Esophagus squamous epithelium (tissue), 5 donors: ENCODE measurements at regions not wholly inside any gene's neighbourhood (a gene's known extent, or its start where the extent isn't known, plus 50 kb on each side); places are given as distances from the start of the nearest gene placed in this dataset.
A peak's percentile ranks its signal among the peaks of the same experiment; 100 is the strongest.
"Not testable (repeated sequence)": the region's sequence is repeated elsewhere in the genome, so short reads cannot be mapped to it uniquely, and the experiment has no call there.

Experiments
- DNase-seq: peaks from one replicate; lab custom pipeline; 2025; lab: John Stamatoyannopoulos, UW
- H3K27ac ChIP-seq, 4 donors: fragments of 200-600 bp; sonication (generic); one replicate each; pipeline ENCODE4 v1.5.1; 2016 to 2019; ENCODE audit warnings: mild to moderate bottlenecking in 1 of 4
- H3K27me3 ChIP-seq, 4 donors: fragments of 200-600 bp; sonication (generic); 1 replicate in 3 of 4; 2 replicates in 1 of 4; pipeline versions ENCODE4 v1.5.1 to v1.6.0; 2017 to 2021; ENCODE audit warnings: antibody characterized with exemption in 1 of 4
- H3K36me3 ChIP-seq, 3 donors: fragments of 200-600 bp; sonication (generic); one replicate each; pipeline ENCODE4 v1.5.1; 2016 to 2019
- H3K4me1 ChIP-seq, 3 donors: fragments of 200-600 bp; sonication (generic); one replicate each; pipeline ENCODE4 v1.5.1; 2017 to 2019
- H3K4me3 ChIP-seq, 4 donors: fragments of 200-600 bp; sonication (generic); 1 replicate in 3 of 4; 2 replicates in 1 of 4; pipeline ENCODE4 v1.5.1; 2016 to 2019; ENCODE audit warnings: mild to moderate bottlenecking in 2 of 4, moderate library complexity in 1 of 4
- H3K9me3 ChIP-seq, 3 donors: fragments of 200-600 bp; sonication (generic); one replicate each; pipeline ENCODE4 v1.5.1; 2016 to 2019
- CTCF ChIP-seq, 6 experiments: fragments of 450-650 bp in 4 of 6; fragments of 200-600 bp in 2 of 6; sonication (generic) in 2 of 6; IDR thresholded peaks; one replicate each; pipeline ENCODE4 v1.5.1; 2016 to 2019; ENCODE audit warnings: antibody characterized with exemption in 6 of 6, mild to moderate bottlenecking in 4 of 6, moderate library complexity in 4 of 6
- POLR2A ChIP-seq, 4 donors: fragments of 450-650 bp; IDR thresholded peaks; one replicate each; pipeline ENCODE4 v1.6.1; 2017; ENCODE audit warnings: antibody characterized with exemption in 4 of 4, mild to moderate bottlenecking in 4 of 4, moderate library complexity in 3 of 4
- WGBS, 2 donors: methylation state at CpG; one replicate each; pipeline ENCODE4 v1.1.5; 2018; 5-methylcytosine and 5-hydroxymethylcytosine counted together
- intact Hi-C: fragments of 100-400 bp; cut with DNase I; formaldehyde crosslinking; loops from one replicate; pipeline ENCODE4 v1.15.0; 2022
- donor health status: DM: yes; HTN: yes; CAD: no.

GRCh38 chr7:39758234-39758970 lies 135.0 kb downstream of the RALA start:
- intact Hi-C loops, result no loop called here
- Histone ChIP-seq H3K27ac (peak overlapping the region in 3 of 4 donors; percentile 54 to 72 (median 62)), H3K4me3 (no peak overlapping the region), H3K27me3 (no peaks in the 10 kb centered on the region), H3K4me1 (peaks cover 26 to 86% (median 27%) of the 10 kb centered on the region in 3 donors), H3K36me3 (peaks cover 0 to 6% (median 0%) of the 10 kb centered on the region in 3 donors), H3K9me3 (no peaks in the 10 kb centered on the region)
- TF ChIP-seq POLR2A (IDR thresholded peaks at IDR 0.05), result no peak
- no peak for TF ChIP-seq CTCF (IDR thresholded peaks at IDR 0.05)
- WGBS, 2 donors, result 56 to 58% methylated on average over 10 of the region's 10 CpGs
- no peak for DNase-seq

GRCh38 chr7:39761449-39761848 lies 138.1 kb downstream of the RALA start:
- 31 to 44% methylated on average over 5 to 6 of the region's 6 CpGs for WGBS, 2 donors
- Histone ChIP-seq H3K9me3 (no peaks in the 10 kb centered on the region), H3K36me3 (peaks cover 0 to 6% (median 0%) of the 10 kb centered on the region in 3 donors), H3K27ac (peak overlapping the region in 2 of 4 donors; percentile 70 to 72), H3K4me3 (no peak overlapping the region), H3K27me3 (no peaks in the 10 kb centered on the region), H3K4me1 (peaks cover 21 to 97% (median 22%) of the 10 kb centered on the region in 3 donors)
- no peak for TF ChIP-seq POLR2A (IDR thresholded peaks at IDR 0.05)
- TF ChIP-seq CTCF (IDR thresholded peaks at IDR 0.05), result no peak
- intact Hi-C loops, result no loop called here
- DNase-seq, result no peak

- peaks cover 16 to 87% (median 21%) of the 10 kb centered on the region in 3 donors for H3K4me1 ChIP-seq
- H3K27me3 ChIP-seq, intact Hi-C loops, DNase-seq, H3K4me3 ChIP-seq, H3K9me3 ChIP-seq: not testable (repeated sequence)
- WGBS, 2 donors, result 55 to 74% methylated on average over 5 of the region's 5 CpGs
- H3K36me3 ChIP-seq, result peaks cover 0 to 12% (median 0%) of the 10 kb centered on the region in 3 donors
- peak overlapping the region in 2 of 4 donors; percentile 17 to 33 for H3K27ac ChIP-seq
Measured at GRCh38 chr7:39762466-39762865, 139.1 kb downstream of the RALA start.

- intact Hi-C loops, H3K27me3 ChIP-seq, DNase-seq, H3K9me3 ChIP-seq, H3K4me3 ChIP-seq: not testable (repeated sequence)
- peaks cover 0 to 16% (median 0%) of the 10 kb centered on the region in 3 donors for H3K36me3 ChIP-seq
- H3K4me1 ChIP-seq, result peaks cover 12 to 83% (median 16%) of the 10 kb centered on the region in 3 donors
- 62 to 81% methylated on average over 2 to 5 of the region's 5 CpGs for WGBS, 2 donors
- H3K27ac ChIP-seq, result peak overlapping the region in 1 of 4 donors; percentile 17
Measured at GRCh38 chr7:39762881-39763280, 139.5 kb downstream of the RALA start.

GRCh38 chr7:39765833-39766232 lies 142.5 kb downstream of the RALA start:
- H3K27me3 ChIP-seq, H3K9me3 ChIP-seq, H3K27ac ChIP-seq, DNase-seq, intact Hi-C loops, H3K4me3 ChIP-seq: not testable (repeated sequence)
- WGBS, 2 donors, result 79 to 85% methylated on average over 4 of the region's 4 CpGs
- H3K36me3 ChIP-seq, result peaks cover 0 to 31% (median 0%) of the 10 kb centered on the region in 3 donors
- peaks cover 6 to 53% (median 11%) of the 10 kb centered on the region in 3 donors for H3K4me1 ChIP-seq

- H3K9me3 ChIP-seq, DNase-seq, H3K4me3 ChIP-seq, H3K27me3 ChIP-seq, H3K27ac ChIP-seq, intact Hi-C loops: not testable (repeated sequence)
- Histone ChIP-seq H3K36me3 (peaks cover 0 to 55% (median 5%) of the 10 kb centered on the region in 3 donors), H3K4me1 (peaks cover 0 to 27% (median 3%) of the 10 kb centered on the region in 3 donors)
- 82 to 85% methylated on average over 4 of the region's 4 CpGs for WGBS, 2 donors
Measured at GRCh38 chr7:39768439-39768838, 145.1 kb downstream of the RALA start.

- H3K27ac ChIP-seq, H3K27me3 ChIP-seq, H3K4me1 ChIP-seq, H3K9me3 ChIP-seq, intact Hi-C loops, H3K4me3 ChIP-seq, DNase-seq: not testable (repeated sequence)
- peaks cover 0 to 58% (median 5%) of the 10 kb centered on the region in 3 donors for H3K36me3 ChIP-seq
- 88 to 91% methylated on average over 9 of the region's 9 CpGs for WGBS, 2 donors
Measured at GRCh38 chr7:39774341-39774851, 151.0 kb downstream of the RALA start.

GRCh38 chr7:39781557-39781956 lies 158.2 kb downstream of the RALA start:
- WGBS, 2 donors, result no CpG with 5 or more reads among the region's 4 CpGs
- H3K27ac ChIP-seq, DNase-seq, intact Hi-C loops, H3K4me3 ChIP-seq, H3K9me3 ChIP-seq, H3K27me3 ChIP-seq, H3K4me1 ChIP-seq: not testable (repeated sequence)
- peaks cover 0 to 73% (median 5%) of the 10 kb centered on the region in 3 donors for H3K36me3 ChIP-seq

- H3K27ac ChIP-seq, H3K9me3 ChIP-seq, H3K4me3 ChIP-seq, H3K4me1 ChIP-seq, intact Hi-C loops, DNase-seq, H3K27me3 ChIP-seq: not testable (repeated sequence)
- peaks cover 0 to 60% (median 2%) of the 10 kb centered on the region in 3 donors for H3K36me3 ChIP-seq
- WGBS, 2 donors, result 85 to 88% methylated on average over 3 of the region's 3 CpGs
Measured at GRCh38 chr7:39786440-39786839, 163.1 kb downstream of the RALA start.

GRCh38 chr7:39791035-39791434 lies 159.0 kb upstream of the CDK13 start:
- H3K9me3 ChIP-seq, H3K27me3 ChIP-seq, H3K4me1 ChIP-seq, intact Hi-C loops, DNase-seq, H3K4me3 ChIP-seq, H3K27ac ChIP-seq: not testable (repeated sequence)
- 81% methylated on average over 4 of the region's 4 CpGs; no CpG with 5 or more reads in 1 of the 2 donors for WGBS, 2 donors
- peaks cover 0 to 56% (median 5%) of the 10 kb centered on the region in 3 donors for H3K36me3 ChIP-seq

- H3K4me3 ChIP-seq, DNase-seq, H3K4me1 ChIP-seq, H3K27me3 ChIP-seq, H3K27ac ChIP-seq, intact Hi-C loops, H3K9me3 ChIP-seq: not testable (repeated sequence)
- peaks cover 0 to 56% (median 5%) of the 10 kb centered on the region in 3 donors for H3K36me3 ChIP-seq
- 90 to 91% methylated on average over 10 to 15 of the region's 16 CpGs for WGBS, 2 donors
Measured at GRCh38 chr7:39791911-39792310, 158.1 kb upstream of the CDK13 start.
